Amniotic epithelial cell (primary cell): ENCODE measurements at regions not wholly inside any gene's neighbourhood (a gene's known extent, or its start where the extent isn't known, plus 50 kb on each side); places are given as distances from the start of the nearest gene placed in this dataset.
A peak's percentile ranks its signal among the peaks of the same experiment; 100 is the strongest.
"Not testable (repeated sequence)": the region's sequence is repeated elsewhere in the genome, so short reads cannot be mapped to it uniquely, and the experiment has no call there.

ENCODE experiments used
- DNase-seq: peaks from one replicate; pipeline ENCODE4 v3.0.0-alpha.2; 2010; ENCODE audit warnings: low read depth

- no peak for DNase-seq
Measured at GRCh38 chr10:65793738-65794425, 1132.0 kb upstream of the LRRTM3 start.

GRCh38 chr10:65794861-65795260, 1131.0 kb upstream of the LRRTM3 start:
- DNase-seq = not testable (repeated sequence)

GRCh38 chr10:65796472-65796871, 1129.4 kb upstream of the LRRTM3 start:
- DNase-seq = no peak

GRCh38 chr10:65798133-65798532, 1127.7 kb upstream of the LRRTM3 start:
- DNase-seq = no peak

GRCh38 chr10:65802391-65802790, 1123.4 kb upstream of the LRRTM3 start:
- DNase-seq = no peak

- DNase-seq = no peak
Measured at GRCh38 chr10:65805511-65805910, 1120.3 kb upstream of the LRRTM3 start.

- DNase-seq = peak; percentile 12
Measured at GRCh38 chr10:65805993-65806392, 1119.8 kb upstream of the LRRTM3 start.

GRCh38 chr10:65808687-65809333, 1117.0 kb upstream of the LRRTM3 start:
- DNase-seq = no peak

- no peak for DNase-seq
Measured at GRCh38 chr10:65811931-65812525, 1113.8 kb upstream of the LRRTM3 start.

- no peak for DNase-seq
Measured at GRCh38 chr10:65816536-65816935, 1109.3 kb upstream of the LRRTM3 start.

- DNase-seq = no peak
Measured at GRCh38 chr10:65818990-65819389, 1106.8 kb upstream of the LRRTM3 start.

GRCh38 chr10:65827359-65827758, 1098.5 kb upstream of the LRRTM3 start:
- DNase-seq = no peak

GRCh38 chr10:65838811-65839210, 1087.0 kb upstream of the LRRTM3 start:
- DNase-seq = no peak

- DNase-seq = no peak
Measured at GRCh38 chr10:65843203-65843602, 1082.6 kb upstream of the LRRTM3 start.

GRCh38 chr10:65845916-65846315, 1079.9 kb upstream of the LRRTM3 start:
- no peak for DNase-seq

- DNase-seq = no peak
Measured at GRCh38 chr10:65846541-65846940, 1079.3 kb upstream of the LRRTM3 start.

- no peak for DNase-seq
Measured at GRCh38 chr10:65846949-65847348, 1078.9 kb upstream of the LRRTM3 start.

GRCh38 chr10:65847436-65848230, 1078.2 kb upstream of the LRRTM3 start:
- no peak for DNase-seq

- DNase-seq = no peak
Measured at GRCh38 chr10:65858841-65859240, 1067.0 kb upstream of the LRRTM3 start.

- DNase-seq = no peak
Measured at GRCh38 chr10:65861249-65861648, 1064.6 kb upstream of the LRRTM3 start.
